RWPE1 (cell line): ENCODE measurements at regions not wholly inside any gene's neighbourhood (a gene's known extent, or its start where the extent isn't known, plus 50 kb on each side); places are given as distances from the start of the nearest gene placed in this dataset.

Experiments
- CTCF ChIA-PET: fragments of 350-600 bp; sonication (Branson Sonifier 250); formaldehyde crosslinking; extraction: SDS; loops from one replicate; lab custom pipeline; 2021; lab: Yijun Ruan, JAX
- POLR2A ChIA-PET: fragments of 400-600 bp; formaldehyde crosslinking; extraction: SDS; loops from one replicate; lab custom pipeline; 2020; ENCODE audit warnings: antibody characterized with exemption; ENCODE audit not compliant: low non-redundant PET; lab: Yijun Ruan, JAX
- DNase-seq: peaks from one replicate; pipeline ENCODE4 v3.0.0; 2012; ENCODE audit warnings: low spot score
- H3K27ac ChIP-seq: fragments of 450-650 bp; 2 replicates; pipeline ENCODE4 v1.5.1; 2017
- CTCF ChIP-seq: fragments of 450-650 bp; conservative IDR thresholded peaks from 2 replicates; pipeline ENCODE4 v1.5.1; 2017; ENCODE audit warnings: low read depth, mild to moderate bottlenecking

GRCh38 chr6:109296971-109297372 is 85.3 kb downstream of the CD164 start:
- no peak for DNase-seq
- H3K27ac ChIP-seq: no peak overlapping the region
- TF ChIP-seq CTCF: no peak
- ChIA-PET POLR2A (no interaction called here), CTCF (no interaction called here)

- DNase-seq: no peak
- TF ChIP-seq CTCF: no peak
- ChIA-PET POLR2A (no interaction called here), CTCF (interaction anchor here (1.1 kb wide), 1 partner anchor 87 kb away, joined by 3 read pairs; no protein-coding TSS in a partner anchor)
- H3K27ac ChIP-seq: no peak overlapping the region
Observed at GRCh38 chr6:109296452-109296851, 85.8 kb downstream of the CD164 start.

GRCh38 chr6:109295774-109296156 is 86.5 kb downstream of the CD164 start:
- CTCF ChIA-PET: interaction anchor here (0.6 to 1.1 kb wide), 3 partner anchors 69 to 1048 kb away, joined by 3 read pairs; no protein-coding TSS in a partner anchor
- no peak for DNase-seq
- no peak for TF ChIP-seq CTCF
- POLR2A ChIA-PET: no interaction called here
- no peak overlapping the region for H3K27ac ChIP-seq

GRCh38 chr6:109295109-109295773 is 87.0 kb downstream of the CD164 start:
- ChIA-PET POLR2A (no interaction called here), CTCF (interaction anchor here (0.6 kb wide), 2 partner anchors 68 to 1047 kb away, joined by 3 read pairs; no protein-coding TSS in a partner anchor)
- DNase-seq: no peak
- TF ChIP-seq CTCF: no peak
- no peak overlapping the region for H3K27ac ChIP-seq

- no peak overlapping the region for H3K27ac ChIP-seq
- DNase-seq: peak; percentile 64
- no peak for TF ChIP-seq CTCF
- ChIA-PET POLR2A (no interaction called here), CTCF (no interaction called here)
Observed at GRCh38 chr6:109292983-109293586, 89.2 kb downstream of the CD164 start.

- DNase-seq: no peak
- CTCF ChIA-PET: no interaction called here
- POLR2A ChIA-PET: no interaction called here
- TF ChIP-seq CTCF: no peak
- H3K27ac ChIP-seq: no peak overlapping the region
Observed at GRCh38 chr6:109292420-109292819, 89.8 kb downstream of the CD164 start.
